Thoracic aorta (tissue), 2 donors: ENCODE measurements at regions not wholly inside any gene's neighbourhood (a gene's known extent, or its start where the extent isn't known, plus 50 kb on each side); places are given as distances from the start of the nearest gene placed in this dataset.
"Not testable (repeated sequence)": the region's sequence is repeated elsewhere in the genome, so short reads cannot be mapped to it uniquely, and the experiment has no call there.

Experiments used
- ATAC-seq: fragments of 150-250 bp; one replicate; pipeline ENCODE4 v1.8.0; 2017; ENCODE audit warnings: low read depth; ENCODE audit not compliant: insufficient number of reproducible peaks, low FRiP score
- DNase-seq: peaks from one replicate; pipeline ENCODE4 v3.0.0-alpha.2; 2020; ENCODE audit warnings: low spot score
- H3K27ac ChIP-seq, 2 donors: fragments of 200-600 bp; sonication (generic); 1 replicate in 1 of 2; 2 replicates in 1 of 2; pipeline ENCODE4 v1.5.1; 2016; ENCODE audit warnings: mild to moderate bottlenecking in 2 of 2, moderate library complexity in 2 of 2
- H3K27me3 ChIP-seq: fragments of 200-600 bp; sonication (generic); replicated peaks from 2 replicates; pipeline ENCODE4 v1.6.0; 2016; ENCODE audit warnings: mild to moderate bottlenecking; ENCODE audit not compliant: insufficient read depth
- H3K36me3 ChIP-seq: fragments of 200-600 bp; sonication (generic); one replicate; pipeline ENCODE4 v1.5.1; 2016
- H3K4me1 ChIP-seq, 2 donors: fragments of 200-600 bp; sonication (generic); 1 replicate in 1 of 2; 2 replicates in 1 of 2; pipeline versions ENCODE4 v1.5.1 to v1.6.0; 2016; ENCODE audit warnings: low read depth in 2 of 2, mild to moderate bottlenecking in 1 of 2; ENCODE audit not compliant: control insufficient read depth in 1 of 2
- H3K4me3 ChIP-seq: fragments of 200-600 bp; sonication (generic); 2 replicates; pipeline ENCODE4 v1.5.1; 2016; ENCODE audit warnings: mild to moderate bottlenecking
- H3K9me3 ChIP-seq: fragments of 200-600 bp; sonication (generic); 2 replicates; pipeline ENCODE4 v1.5.1; 2016
- TF ChIP-seq, protein P1 (sequence below): fragments of 200-600 bp; sonication (generic); IDR thresholded peaks from one replicate; pipeline ENCODE4 v1.5.1; 2019; ENCODE audit warnings: antibody characterized with exemption

DNA sequence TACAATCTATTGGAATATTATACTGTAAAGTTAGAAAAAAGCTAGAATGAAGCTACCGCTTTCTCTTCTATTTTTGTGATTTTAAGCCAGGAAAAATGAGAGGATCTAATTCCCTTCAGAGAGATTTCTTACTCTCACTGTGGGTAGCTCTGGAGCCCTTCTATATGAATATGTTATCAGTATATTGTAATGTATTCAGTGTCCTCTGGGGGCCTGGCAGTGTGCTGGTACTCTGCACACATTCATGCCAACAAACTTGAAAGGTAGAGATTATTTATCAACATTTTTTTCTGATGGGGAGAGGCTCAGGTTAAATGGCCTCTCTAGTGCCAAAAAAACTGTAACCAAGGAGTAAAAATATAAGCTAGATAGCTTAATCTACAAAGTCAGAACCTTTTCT lies 292.8 kb downstream of the TTC6 start:
- Histone ChIP-seq H3K9me3 (no peaks in the 10 kb centered on the region), H3K36me3 (no peaks in the 10 kb centered on the region), H3K27ac (no peak overlapping the region), H3K27me3 (no peaks in the 10 kb centered on the region), H3K4me3 (no peak overlapping the region), H3K4me1 (no peaks in the 10 kb centered on the region)
- DNase-seq (no peak), ATAC-seq (no peak)
- TF ChIP-seq, protein P1, sequence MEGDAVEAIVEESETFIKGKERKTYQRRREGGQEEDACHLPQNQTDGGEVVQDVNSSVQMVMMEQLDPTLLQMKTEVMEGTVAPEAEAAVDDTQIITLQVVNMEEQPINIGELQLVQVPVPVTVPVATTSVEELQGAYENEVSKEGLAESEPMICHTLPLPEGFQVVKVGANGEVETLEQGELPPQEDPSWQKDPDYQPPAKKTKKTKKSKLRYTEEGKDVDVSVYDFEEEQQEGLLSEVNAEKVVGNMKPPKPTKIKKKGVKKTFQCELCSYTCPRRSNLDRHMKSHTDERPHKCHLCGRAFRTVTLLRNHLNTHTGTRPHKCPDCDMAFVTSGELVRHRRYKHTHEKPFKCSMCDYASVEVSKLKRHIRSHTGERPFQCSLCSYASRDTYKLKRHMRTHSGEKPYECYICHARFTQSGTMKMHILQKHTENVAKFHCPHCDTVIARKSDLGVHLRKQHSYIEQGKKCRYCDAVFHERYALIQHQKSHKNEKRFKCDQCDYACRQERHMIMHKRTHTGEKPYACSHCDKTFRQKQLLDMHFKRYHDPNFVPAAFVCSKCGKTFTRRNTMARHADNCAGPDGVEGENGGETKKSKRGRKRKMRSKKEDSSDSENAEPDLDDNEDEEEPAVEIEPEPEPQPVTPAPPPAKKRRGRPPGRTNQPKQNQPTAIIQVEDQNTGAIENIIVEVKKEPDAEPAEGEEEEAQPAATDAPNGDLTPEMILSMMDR = no peak

DNA sequence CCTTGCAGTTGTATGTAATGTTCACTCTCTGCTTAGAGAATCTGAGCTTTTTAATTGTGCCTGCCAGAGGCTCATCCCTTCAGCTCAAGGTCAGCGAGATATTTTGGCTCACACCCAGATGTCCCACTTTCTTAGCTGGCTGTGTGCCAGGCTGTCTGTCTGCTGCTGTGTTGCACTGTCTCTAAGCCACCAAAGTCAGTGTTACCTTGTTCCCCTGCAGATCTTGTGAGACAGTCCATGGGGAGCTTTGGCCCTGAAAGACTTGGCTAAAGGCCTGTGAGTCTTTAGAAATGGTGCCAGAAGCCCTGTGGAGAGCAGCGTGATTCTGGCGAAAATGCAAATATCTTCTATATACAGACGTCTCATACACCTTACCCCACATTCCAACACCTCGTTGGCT lies 293.7 kb downstream of the TTC6 start:
- no peak overlapping the region for H3K4me3 ChIP-seq
- no peaks in the 10 kb centered on the region for H3K27me3 ChIP-seq
- no peak for DNase-seq
- ATAC-seq = no peak
- no peak overlapping the region for H3K27ac ChIP-seq
- no peaks in the 10 kb centered on the region for H3K9me3 ChIP-seq
- no peaks in the 10 kb centered on the region for H3K4me1 ChIP-seq
- TF ChIP-seq, protein P1 = no peak
- no peaks in the 10 kb centered on the region for H3K36me3 ChIP-seq

DNA sequence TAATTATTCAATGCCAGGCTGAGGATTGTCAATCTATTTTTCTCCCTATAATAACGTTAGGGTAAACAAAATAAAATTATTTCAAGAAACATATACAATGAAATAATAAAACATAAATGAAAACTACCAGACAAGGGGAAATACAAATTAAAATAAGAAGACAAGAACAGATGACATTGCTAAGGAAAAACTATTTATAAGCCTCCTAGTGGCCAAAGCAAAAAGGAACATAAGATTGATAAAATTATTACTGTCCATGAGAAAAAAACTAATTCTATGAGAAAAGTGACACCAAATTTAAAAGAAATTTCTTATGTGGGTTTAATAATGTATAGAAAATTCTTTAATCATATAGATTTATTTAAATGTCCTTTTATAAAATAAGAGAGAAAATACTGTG lies 294.7 kb downstream of the TTC6 start:
- no peak for DNase-seq
- TF ChIP-seq, protein P1 = no peak
- Histone ChIP-seq H3K4me1 (no peaks in the 10 kb centered on the region), H3K27ac (no peak overlapping the region), H3K27me3 (no peaks in the 10 kb centered on the region), H3K9me3 (no peaks in the 10 kb centered on the region), H3K4me3 (no peak overlapping the region), H3K36me3 (no peaks in the 10 kb centered on the region)
- no peak for ATAC-seq

DNA sequence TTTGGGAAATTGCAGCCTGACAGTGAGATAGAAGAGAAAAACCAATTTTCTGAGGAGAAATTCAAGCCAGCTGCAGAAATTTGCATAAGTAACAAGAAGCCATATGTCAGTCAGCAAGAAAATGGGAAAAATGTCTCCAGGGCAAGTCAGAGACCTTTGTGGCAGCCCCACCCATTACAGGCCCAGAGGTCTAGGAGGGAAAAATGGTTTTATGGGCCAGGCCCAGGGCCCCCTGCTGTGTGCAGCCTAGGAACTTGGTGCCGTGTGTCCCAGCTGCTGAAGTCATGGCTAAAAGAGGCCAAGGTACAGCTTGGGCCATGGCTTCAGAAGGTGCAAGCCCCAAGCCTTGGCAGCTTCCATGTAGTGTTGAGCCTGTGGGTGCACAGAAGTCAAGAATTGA lies 296.1 kb downstream of the TTC6 start:
- H3K4me3 ChIP-seq, H3K36me3 ChIP-seq, H3K27me3 ChIP-seq, H3K27ac ChIP-seq, ATAC-seq, H3K4me1 ChIP-seq, DNase-seq, H3K9me3 ChIP-seq: not testable (repeated sequence)

DNA sequence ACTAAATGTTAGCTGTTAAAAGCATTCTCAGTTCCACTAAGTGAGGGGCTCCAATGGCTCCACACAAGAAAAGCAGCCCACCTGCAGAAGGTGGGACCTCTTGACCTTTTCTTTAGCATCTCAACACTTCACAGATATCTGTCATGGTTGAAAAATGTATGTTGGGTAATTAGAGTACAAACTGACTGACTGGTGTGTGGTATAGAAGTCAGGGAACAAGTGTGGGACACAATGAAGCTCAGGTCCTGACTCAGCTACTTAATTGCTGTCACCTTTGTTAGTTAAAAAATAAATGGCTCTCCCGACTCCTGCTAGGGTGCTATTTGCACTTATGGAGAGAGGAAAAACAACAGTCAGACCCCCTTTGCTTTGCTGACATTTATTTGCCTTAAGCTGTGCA lies 299.0 kb downstream of the TTC6 start:
- TF ChIP-seq, protein P1 = no peak
- no peak for ATAC-seq
- DNase-seq = no peak

DNA sequence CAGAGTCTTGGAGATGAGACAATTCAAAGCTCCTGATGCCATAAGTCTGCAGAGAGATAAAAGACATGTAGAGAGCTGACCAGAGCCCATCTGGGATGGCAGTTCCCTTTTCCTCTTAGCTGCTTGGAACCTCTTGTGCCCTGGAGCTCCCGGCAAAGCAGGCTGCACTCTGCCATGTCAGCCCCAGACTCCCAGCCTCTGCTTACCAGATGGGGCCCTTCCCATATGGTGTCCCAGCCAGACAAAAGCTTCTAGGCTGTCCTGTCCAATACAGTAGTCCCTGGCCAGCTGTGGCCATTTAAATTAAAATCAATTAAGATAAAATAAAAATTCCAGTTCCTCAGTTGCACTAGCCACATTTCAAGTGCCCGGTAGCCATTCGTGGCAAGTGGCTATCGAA lies 303.9 kb downstream of the TTC6 start:
- H3K4me3 ChIP-seq = no peak overlapping the region
- TF ChIP-seq, protein P1 = no peak
- DNase-seq (no peak), ATAC-seq (no peak)
- H3K4me1 ChIP-seq = no peaks in the 10 kb centered on the region
- no peaks in the 10 kb centered on the region for H3K27me3 ChIP-seq
- no peak overlapping the region for H3K27ac ChIP-seq
- H3K36me3 ChIP-seq = no peaks in the 10 kb centered on the region
- no peaks in the 10 kb centered on the region for H3K9me3 ChIP-seq

More for the DNA sequence above, 299.0 kb downstream of the TTC6 start:
- H3K36me3 ChIP-seq = no peaks in the 10 kb centered on the region
- H3K27ac ChIP-seq = no peak overlapping the region
- H3K27me3 ChIP-seq = no peaks in the 10 kb centered on the region
- H3K9me3 ChIP-seq = no peaks in the 10 kb centered on the region
- H3K4me3 ChIP-seq = no peak overlapping the region
- H3K4me1 ChIP-seq = no peaks in the 10 kb centered on the region
